ENCODE measurements at regions not wholly inside any gene's neighbourhood (a gene's known extent, or its start where the extent isn't known, plus 50 kb on each side); places are given as distances from the start of the nearest gene placed in this dataset.

- Histone ChIP-seq H3K4me3 (ENCODE audit: low read depth, low read length) (no peak overlapping the region), H3K9me3 (no peaks in the 10 kb centered on the region), H3K36me3 (no peaks in the 10 kb centered on the region), H3K27me3 (no peaks in the 10 kb centered on the region), H3K4me1 (peaks cover 12% of the 10 kb centered on the region)
- no peak for TF ChIP-seq CTCF (IDR thresholded peaks at IDR 0.05; ENCODE audit: low read depth, low read length)
- DNase-seq, result no peak
Measured at GRCh38 chr6:103081876-103082630, 1688.5 kb downstream of the GRIK2 start.

- H3K36me3 ChIP-seq, result no peaks in the 10 kb centered on the region
- no peaks in the 10 kb centered on the region for H3K9me3 ChIP-seq
- no peaks in the 10 kb centered on the region for H3K27me3 ChIP-seq
- TF ChIP-seq CTCF (IDR thresholded peaks at IDR 0.05; ENCODE audit: low read depth, low read length), result no peak
- no peak overlapping the region for H3K4me3 ChIP-seq (ENCODE audit: low read depth, low read length)
- no peak for DNase-seq
- peaks cover 12% of the 10 kb centered on the region for H3K4me1 ChIP-seq
Measured at GRCh38 chr6:103081126-103081525, 1687.6 kb downstream of the GRIK2 start.

- Histone ChIP-seq H3K36me3 (no peaks in the 10 kb centered on the region), H3K27me3 (no peaks in the 10 kb centered on the region), H3K9me3 (no peaks in the 10 kb centered on the region), H3K4me1 (peaks cover 12% of the 10 kb centered on the region), H3K4me3 (ENCODE audit: low read depth, low read length) (no peak overlapping the region)
- TF ChIP-seq CTCF (IDR thresholded peaks at IDR 0.05; ENCODE audit: low read depth, low read length), result no peak
- no peak for DNase-seq
Measured at GRCh38 chr6:103080497-103080896, 1687.0 kb downstream of the GRIK2 start.

- no peak for TF ChIP-seq CTCF (IDR thresholded peaks at IDR 0.05; ENCODE audit: low read depth, low read length)
- H3K36me3 ChIP-seq, result no peaks in the 10 kb centered on the region
- no peak overlapping the region for H3K4me3 ChIP-seq (ENCODE audit: low read depth, low read length)
- H3K4me1 ChIP-seq, result peaks cover 12% of the 10 kb centered on the region
- no peaks in the 10 kb centered on the region for H3K27me3 ChIP-seq
- H3K9me3 ChIP-seq, result no peaks in the 10 kb centered on the region
- DNase-seq, result no peak
Measured at GRCh38 chr6:103079867-103080266, 1686.4 kb downstream of the GRIK2 start.

- Histone ChIP-seq H3K36me3 (no peaks in the 10 kb centered on the region), H3K4me3 (ENCODE audit: low read depth, low read length) (no peak overlapping the region), H3K9me3 (no peaks in the 10 kb centered on the region), H3K27me3 (no peaks in the 10 kb centered on the region), H3K4me1 (no peaks in the 10 kb centered on the region)
- TF ChIP-seq CTCF (IDR thresholded peaks at IDR 0.05; ENCODE audit: low read depth, low read length), result no peak
- no peak for DNase-seq
Measured at GRCh38 chr6:103062136-103062535, 1668.6 kb downstream of the GRIK2 start.

GRCh38 chr6:103047567-103047966 is 1654.1 kb downstream of the GRIK2 start:
- no peaks in the 10 kb centered on the region for H3K36me3 ChIP-seq
- H3K4me3 ChIP-seq (ENCODE audit: low read depth, low read length), result no peak overlapping the region
- no peaks in the 10 kb centered on the region for H3K27me3 ChIP-seq
- DNase-seq, result no peak
- no peaks in the 10 kb centered on the region for H3K4me1 ChIP-seq
- no peak for TF ChIP-seq CTCF (IDR thresholded peaks at IDR 0.05; ENCODE audit: low read depth, low read length)
- H3K9me3 ChIP-seq, result no peaks in the 10 kb centered on the region

Measured in BE2C (cell line).